OCI-LY7 (cell line): ENCODE measurements at regions not wholly inside any gene's neighbourhood (a gene's known extent, or its start where the extent isn't known, plus 50 kb on each side); places are given as distances from the start of the nearest gene placed in this dataset.

Source experiments
- BruUV-seq: library from RNA; stranded (reverse); fragments of 400-500 nt; replicated peaks from 2 replicates; lab custom pipeline; 2021; lab: Mats Ljungman, UMichigan
- CTCF ChIA-PET: fragments of 300-600 bp; sonication (Branson Sonifier 250); formaldehyde crosslinking; loops from one replicate; lab custom pipeline; 2022; ENCODE audit warnings: antibody characterized with exemption; ENCODE audit not compliant: unreplicated experiment; lab: Charles Lee
- POLR2A ChIA-PET: fragments of 300-600 bp; sonication (Branson Sonifier 250); formaldehyde crosslinking; loops from one replicate; lab custom pipeline; 2022; ENCODE audit warnings: antibody characterized with exemption; lab: Charles Lee
- DNase-seq: peaks from one replicate; pipeline ENCODE4 v3.0.0-alpha.2; 2015; ENCODE audit warnings: low spot score
- H2AFZ ChIP-seq: fragments of 200-600 bp; sonication (generic), shearing (Covaris generic); 2 replicates; pipeline ENCODE4 v1.6.1; 2014; ENCODE audit warnings: mild to moderate bottlenecking, antibody characterized with exemption, low read length, moderate library complexity
- H3K27ac ChIP-seq: fragments of 200-600 bp; sonication (generic); 2 replicates; pipeline ENCODE4 v1.5.1; 2014; ENCODE audit warnings: mixed run types, low read depth, mild to moderate bottlenecking, moderate library complexity, low read length, inconsistent platforms; ENCODE audit not compliant: poor library complexity, severe bottlenecking
- H3K36me3 ChIP-seq: fragments of 200-600 bp; sonication (generic); 2 replicates; pipeline ENCODE4 v1.6.1; 2014; ENCODE audit warnings: mild to moderate bottlenecking, antibody characterized with exemption, low read length, moderate library complexity, mixed read lengths; ENCODE audit not compliant: insufficient read depth
- H3K4me1 ChIP-seq: fragments of 200-600 bp; sonication (generic); 2 replicates; pipeline ENCODE4 v1.5.1; 2014; ENCODE audit warnings: mild to moderate bottlenecking, low read length; ENCODE audit not compliant: insufficient read depth, poor library complexity, severe bottlenecking
- H3K4me2 ChIP-seq: fragments of 200-600 bp; sonication (generic); 2 replicates; pipeline ENCODE4 v1.6.1; 2014; ENCODE audit warnings: mild to moderate bottlenecking, low read length
- H3K4me3 ChIP-seq: fragments of 200-600 bp; sonication (generic); 2 replicates; pipeline ENCODE4 v1.5.1; 2014; ENCODE audit warnings: mild to moderate bottlenecking, low read depth, low read length; ENCODE audit not compliant: poor library complexity, severe bottlenecking
- H3K79me2 ChIP-seq: fragments of 200-600 bp; sonication (generic); 2 replicates; pipeline ENCODE4 v1.6.1; 2016; ENCODE audit warnings: low read depth, mild to moderate bottlenecking, low read length, moderate library complexity, mixed read lengths; ENCODE audit not compliant: insufficient read depth
- H3K9me2 ChIP-seq: fragments of 200-600 bp; sonication (generic); 2 replicates; pipeline ENCODE4 v1.6.1; 2016; ENCODE audit warnings: mild to moderate bottlenecking, low read length, mixed read lengths; ENCODE audit not compliant: insufficient read depth
- H3K9me3 ChIP-seq: fragments of 200-600 bp; sonication (generic); 2 replicates; pipeline ENCODE4 v1.6.1; 2014; ENCODE audit warnings: mild to moderate bottlenecking, mixed run types, low read length, mixed read lengths
- H4K20me1 ChIP-seq: fragments of 200-600 bp; sonication (generic); 2 replicates; pipeline ENCODE4 v1.6.1; 2014; ENCODE audit warnings: mild to moderate bottlenecking, antibody characterized with exemption, low read length, moderate library complexity, mixed read lengths; ENCODE audit not compliant: insufficient read depth
- EZH2phosphoT487 ChIP-seq: fragments of 200-600 bp; sonication (generic); IDR thresholded peaks from 2 replicates; pipeline ENCODE4 v1.6.1; 2018; ENCODE audit warnings: low read depth, borderline replicate concordance, mild to moderate bottlenecking, mixed run types, antibody characterized with exemption, low read length, moderate library complexity, mixed read lengths
- intact Hi-C: fragments of 100-400 bp; cut with micrococcal nuclease; formaldehyde crosslinking; loops from one replicate; pipeline ENCODE4 v1.10.0; 2022; ENCODE audit not compliant: unreplicated experiment
- TF ChIP-seq, protein P1 (sequence below): fragments of 200-600 bp; sonication (generic); conservative IDR thresholded peaks from 2 replicates; pipeline ENCODE4 v1.5.1; 2014; ENCODE audit warnings: mild to moderate bottlenecking, antibody characterized with exemption, low read length, moderate library complexity, mixed read lengths

DNA sequence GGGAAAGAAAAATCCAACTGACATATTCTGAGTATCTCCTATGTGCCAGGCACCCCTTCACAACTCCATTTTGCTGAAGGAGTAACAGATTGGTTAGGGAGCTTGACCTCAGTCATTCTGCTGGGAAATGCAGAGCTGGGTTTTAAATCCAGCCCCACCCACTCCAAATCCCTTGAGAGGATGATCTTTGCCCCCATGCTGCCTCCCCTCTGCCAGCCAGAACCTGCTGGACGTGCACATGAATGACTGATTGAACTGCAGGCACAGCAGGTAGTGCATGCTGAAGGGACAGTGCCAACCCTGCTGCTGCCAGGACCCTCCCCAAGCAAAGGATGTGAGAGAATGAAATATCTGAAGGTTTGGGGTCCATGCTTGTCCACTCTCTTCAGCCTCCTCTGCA lies 340.9 kb downstream of the BUD13 start:
- H3K36me3 ChIP-seq = no peaks in the 10 kb centered on the region
- no peak overlapping the region for H3K27ac ChIP-seq
- H2AFZ ChIP-seq = no peak overlapping the region
- no peak for TF ChIP-seq EZH2phosphoT487
- TF ChIP-seq, protein P1, sequence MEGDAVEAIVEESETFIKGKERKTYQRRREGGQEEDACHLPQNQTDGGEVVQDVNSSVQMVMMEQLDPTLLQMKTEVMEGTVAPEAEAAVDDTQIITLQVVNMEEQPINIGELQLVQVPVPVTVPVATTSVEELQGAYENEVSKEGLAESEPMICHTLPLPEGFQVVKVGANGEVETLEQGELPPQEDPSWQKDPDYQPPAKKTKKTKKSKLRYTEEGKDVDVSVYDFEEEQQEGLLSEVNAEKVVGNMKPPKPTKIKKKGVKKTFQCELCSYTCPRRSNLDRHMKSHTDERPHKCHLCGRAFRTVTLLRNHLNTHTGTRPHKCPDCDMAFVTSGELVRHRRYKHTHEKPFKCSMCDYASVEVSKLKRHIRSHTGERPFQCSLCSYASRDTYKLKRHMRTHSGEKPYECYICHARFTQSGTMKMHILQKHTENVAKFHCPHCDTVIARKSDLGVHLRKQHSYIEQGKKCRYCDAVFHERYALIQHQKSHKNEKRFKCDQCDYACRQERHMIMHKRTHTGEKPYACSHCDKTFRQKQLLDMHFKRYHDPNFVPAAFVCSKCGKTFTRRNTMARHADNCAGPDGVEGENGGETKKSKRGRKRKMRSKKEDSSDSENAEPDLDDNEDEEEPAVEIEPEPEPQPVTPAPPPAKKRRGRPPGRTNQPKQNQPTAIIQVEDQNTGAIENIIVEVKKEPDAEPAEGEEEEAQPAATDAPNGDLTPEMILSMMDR = no peak
- POLR2A ChIA-PET = no interaction called here
- no peaks in the 10 kb centered on the region for H3K9me2 ChIP-seq
- no peak overlapping the region for H3K4me2 ChIP-seq
- BruUV-seq = no TSS peak
- no peaks in the 10 kb centered on the region for H4K20me1 ChIP-seq
- H3K79me2 ChIP-seq = no peaks in the 10 kb centered on the region
- no peaks in the 10 kb centered on the region for H3K4me1 ChIP-seq
- CTCF ChIA-PET = no interaction called here
- H3K4me3 ChIP-seq = no peak overlapping the region
- no peaks in the 10 kb centered on the region for H3K9me3 ChIP-seq
- intact Hi-C loops = no loop called here
- DNase-seq = no peak

DNA sequence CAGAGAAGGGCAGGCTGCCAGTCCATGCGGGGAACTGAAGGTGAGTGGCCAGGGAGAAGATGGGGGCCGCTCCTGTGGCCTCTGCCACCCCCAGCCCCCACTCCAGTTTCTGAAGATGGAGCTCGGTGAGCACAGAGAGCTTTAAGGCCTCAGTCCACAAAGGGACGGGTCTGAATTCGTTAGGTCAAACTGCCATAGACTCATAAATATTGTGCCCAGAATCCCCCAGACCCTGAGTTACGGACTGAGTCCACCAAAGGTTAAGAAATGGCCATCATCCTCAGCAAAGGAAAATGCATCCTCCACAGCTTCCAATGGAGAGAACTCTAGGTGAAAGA lies 344.2 kb downstream of the BUD13 start:
- CTCF ChIA-PET = interaction anchor here (0.7 kb wide), 1 partner anchor 754 kb away, joined by 4 read pairs; no protein-coding TSS in a partner anchor
- no peaks in the 10 kb centered on the region for H4K20me1 ChIP-seq
- DNase-seq = no peak
- H3K27ac ChIP-seq = no peak overlapping the region
- TF ChIP-seq, protein P1 = no peak
- TF ChIP-seq EZH2phosphoT487 = no peak
- no peaks in the 10 kb centered on the region for H3K9me2 ChIP-seq
- POLR2A ChIA-PET = no interaction called here
- no peaks in the 10 kb centered on the region for H3K4me1 ChIP-seq
- no TSS peak for BruUV-seq
- no peaks in the 10 kb centered on the region for H3K36me3 ChIP-seq
- H2AFZ ChIP-seq = no peak overlapping the region
- H3K9me3 ChIP-seq = no peaks in the 10 kb centered on the region
- intact Hi-C loops = no loop called here
- no peaks in the 10 kb centered on the region for H3K79me2 ChIP-seq
- no peak overlapping the region for H3K4me3 ChIP-seq
- H3K4me2 ChIP-seq = no peak overlapping the region

DNA sequence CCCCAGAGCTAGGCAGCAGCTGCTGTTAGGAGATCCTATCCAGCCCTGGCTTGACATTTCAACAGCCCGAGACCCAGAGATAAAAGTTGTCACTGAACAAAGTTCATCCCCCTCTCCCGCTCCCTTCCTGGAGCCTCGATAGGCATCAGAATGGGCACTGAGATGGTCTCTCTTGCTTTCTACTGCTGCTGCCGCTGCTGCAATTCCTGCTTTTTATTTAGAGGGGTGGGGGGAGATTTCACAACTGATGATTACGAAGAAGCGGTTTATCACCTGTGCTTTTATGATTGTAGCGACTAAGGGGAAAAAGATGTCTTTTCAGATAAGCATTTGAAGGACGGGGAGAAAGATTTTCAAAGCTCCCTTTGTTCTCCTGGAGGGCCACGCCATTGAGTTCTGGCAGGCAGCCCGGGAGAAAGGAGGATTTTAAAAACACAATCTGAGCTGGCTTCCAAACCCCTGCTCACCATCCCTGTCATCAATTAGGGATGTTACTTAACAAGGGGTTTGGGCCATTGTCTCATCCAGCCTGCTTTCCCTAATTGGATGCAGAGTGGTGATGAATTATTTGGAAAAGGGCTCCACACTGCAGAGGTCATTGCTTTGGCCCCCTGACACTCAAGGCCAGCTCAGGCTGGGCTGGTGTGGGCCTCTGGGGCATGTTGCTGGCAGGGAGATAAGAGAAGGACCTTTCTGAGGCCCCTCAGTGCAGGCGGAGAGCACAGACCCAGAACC lies 344.7 kb downstream of the BUD13 start:
- no peak overlapping the region for H3K4me2 ChIP-seq
- no peaks in the 10 kb centered on the region for H3K4me1 ChIP-seq
- no TSS peak for BruUV-seq
- H3K27ac ChIP-seq = no peak overlapping the region
- no peaks in the 10 kb centered on the region for H3K9me3 ChIP-seq
- TF ChIP-seq, protein P1 = no peak
- no peak for TF ChIP-seq EZH2phosphoT487
- DNase-seq = no peak
- no peak overlapping the region for H2AFZ ChIP-seq
- ChIA-PET POLR2A (interaction anchor here (0.6 to 1.2 kb wide), 2 partner anchors 11 to 726 kb away, joined by 3 read pairs; no protein-coding TSS in a partner anchor), CTCF (interaction anchor here (0.7 kb wide), 1 partner anchor 753 kb away, joined by 4 read pairs; no protein-coding TSS in a partner anchor)
- H3K79me2 ChIP-seq = no peaks in the 10 kb centered on the region
- H3K9me2 ChIP-seq = no peaks in the 10 kb centered on the region
- H3K4me3 ChIP-seq = no peak overlapping the region
- intact Hi-C loops = no loop called here
- no peaks in the 10 kb centered on the region for H3K36me3 ChIP-seq
- no peaks in the 10 kb centered on the region for H4K20me1 ChIP-seq
